ENCODE measurements at regions not wholly inside any gene's neighbourhood (a gene's known extent, or its start where the extent isn't known, plus 50 kb on each side); places are given as distances from the start of the nearest gene placed in this dataset.

DNA sequence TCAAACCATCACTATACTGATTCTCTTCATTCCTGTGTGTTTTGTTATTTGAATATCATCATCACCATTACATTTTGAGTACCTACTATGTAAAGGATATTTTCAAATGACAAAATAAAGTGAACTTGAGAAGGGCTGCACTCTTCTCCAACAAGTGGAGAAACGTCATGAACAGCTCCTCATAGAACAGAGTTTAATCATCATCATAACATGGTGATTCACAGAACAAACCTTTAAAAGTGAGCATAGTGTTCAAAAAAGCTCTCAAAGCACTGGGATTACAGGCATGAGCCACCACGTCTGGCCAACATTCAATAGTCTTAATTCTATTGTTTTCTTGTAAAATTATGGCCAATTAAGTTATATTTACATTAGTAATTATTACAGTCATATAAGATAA is 993.9 kb downstream of the PDHA2 start:
- no peaks in the 10 kb centered on the region for H3K36me3 ChIP-seq
- no peak overlapping the region for H3K4me3 ChIP-seq (ENCODE audit: low read depth, low read length)
- TF ChIP-seq, protein P1, sequence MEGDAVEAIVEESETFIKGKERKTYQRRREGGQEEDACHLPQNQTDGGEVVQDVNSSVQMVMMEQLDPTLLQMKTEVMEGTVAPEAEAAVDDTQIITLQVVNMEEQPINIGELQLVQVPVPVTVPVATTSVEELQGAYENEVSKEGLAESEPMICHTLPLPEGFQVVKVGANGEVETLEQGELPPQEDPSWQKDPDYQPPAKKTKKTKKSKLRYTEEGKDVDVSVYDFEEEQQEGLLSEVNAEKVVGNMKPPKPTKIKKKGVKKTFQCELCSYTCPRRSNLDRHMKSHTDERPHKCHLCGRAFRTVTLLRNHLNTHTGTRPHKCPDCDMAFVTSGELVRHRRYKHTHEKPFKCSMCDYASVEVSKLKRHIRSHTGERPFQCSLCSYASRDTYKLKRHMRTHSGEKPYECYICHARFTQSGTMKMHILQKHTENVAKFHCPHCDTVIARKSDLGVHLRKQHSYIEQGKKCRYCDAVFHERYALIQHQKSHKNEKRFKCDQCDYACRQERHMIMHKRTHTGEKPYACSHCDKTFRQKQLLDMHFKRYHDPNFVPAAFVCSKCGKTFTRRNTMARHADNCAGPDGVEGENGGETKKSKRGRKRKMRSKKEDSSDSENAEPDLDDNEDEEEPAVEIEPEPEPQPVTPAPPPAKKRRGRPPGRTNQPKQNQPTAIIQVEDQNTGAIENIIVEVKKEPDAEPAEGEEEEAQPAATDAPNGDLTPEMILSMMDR (IDR thresholded peaks at IDR 0.05; ENCODE audit: low read depth, low read length), result no peak
- H3K27me3 ChIP-seq (ENCODE audit: insufficient read depth, low read depth, severe bottlenecking), result no peaks in the 10 kb centered on the region
- H3K9me3 ChIP-seq (ENCODE audit: severe bottlenecking), result no peaks in the 10 kb centered on the region
- DNase-seq, result no peak
- H3K27ac ChIP-seq, result no peak overlapping the region

DNA sequence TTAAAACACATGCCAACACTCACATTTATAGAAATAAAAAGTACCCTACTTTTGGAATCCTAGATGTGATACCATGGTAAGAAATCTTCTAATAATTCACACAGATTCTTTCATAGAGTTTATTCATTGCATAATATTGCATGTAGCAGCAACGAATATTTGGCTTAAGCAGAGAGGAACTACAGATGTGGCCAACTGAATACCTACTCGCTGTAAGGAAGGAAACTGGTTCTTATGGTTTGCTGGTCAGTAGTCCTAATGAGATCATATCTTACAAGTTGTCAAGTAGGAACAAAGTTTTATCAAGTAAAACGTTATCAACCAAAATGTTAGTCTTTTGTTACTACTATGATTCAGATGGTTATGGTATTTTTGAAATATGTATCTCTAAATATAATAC is 996.1 kb downstream of the PDHA2 start:
- TF ChIP-seq, protein P1 (IDR thresholded peaks at IDR 0.05; ENCODE audit: low read depth, low read length), result no peak
- Histone ChIP-seq H3K27me3 (ENCODE audit: insufficient read depth, low read depth, severe bottlenecking) (no peaks in the 10 kb centered on the region), H3K36me3 (no peaks in the 10 kb centered on the region), H3K9me3 (ENCODE audit: severe bottlenecking) (no peaks in the 10 kb centered on the region), H3K4me3 (ENCODE audit: low read depth, low read length) (no peak overlapping the region), H3K27ac (no peak overlapping the region)
- no peak for DNase-seq

DNA sequence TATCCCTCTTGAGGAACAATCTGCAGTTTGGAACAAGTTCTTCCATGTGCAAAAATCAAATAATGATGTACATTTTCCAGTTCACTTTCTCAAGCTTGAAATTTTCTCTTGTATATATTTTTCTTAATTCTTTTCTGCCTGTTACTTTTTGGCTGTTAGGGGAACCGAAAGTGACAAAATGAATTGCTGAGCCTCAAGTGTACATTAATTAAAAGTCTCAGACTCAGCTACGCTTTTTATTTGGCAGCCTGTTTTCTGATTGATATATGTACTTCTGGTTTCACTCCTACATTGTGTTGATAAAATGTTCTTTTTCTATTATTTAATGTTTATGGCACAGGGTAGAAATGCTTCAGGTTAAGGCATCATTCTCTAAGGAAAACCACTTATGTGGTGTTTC is 999.5 kb downstream of the PDHA2 start:
- no peak for DNase-seq
- Histone ChIP-seq H3K4me3 (ENCODE audit: low read depth, low read length) (no peak overlapping the region), H3K27me3 (ENCODE audit: insufficient read depth, low read depth, severe bottlenecking) (no peaks in the 10 kb centered on the region), H3K27ac (no peak overlapping the region), H3K9me3 (ENCODE audit: severe bottlenecking) (no peaks in the 10 kb centered on the region), H3K36me3 (no peaks in the 10 kb centered on the region)
- TF ChIP-seq, protein P1 (IDR thresholded peaks at IDR 0.05; ENCODE audit: low read depth, low read length), result no peak

DNA sequence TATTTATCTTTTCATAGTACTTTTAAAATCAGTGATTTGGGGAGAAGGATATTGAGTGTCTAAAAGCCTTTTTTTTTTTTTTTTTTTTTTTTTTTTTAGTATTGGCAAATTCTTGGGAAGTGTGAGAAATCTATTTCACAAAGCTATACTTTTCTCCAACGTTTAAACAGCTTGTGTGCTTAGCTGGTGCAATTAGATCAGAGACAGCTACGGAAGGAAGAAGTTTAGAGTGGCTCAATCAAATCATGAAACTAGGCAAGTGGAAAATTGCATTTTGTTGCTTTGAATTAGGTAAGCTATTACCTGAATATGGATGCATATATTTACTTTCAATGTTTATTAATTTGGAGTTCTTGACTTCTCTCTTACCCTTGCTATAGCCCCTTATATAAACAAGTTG is 1001.9 kb downstream of the PDHA2 start:
- Histone ChIP-seq H3K27ac (no peak overlapping the region), H3K27me3 (ENCODE audit: insufficient read depth, low read depth, severe bottlenecking) (no peaks in the 10 kb centered on the region), H3K9me3 (ENCODE audit: severe bottlenecking) (no peaks in the 10 kb centered on the region), H3K4me3 (ENCODE audit: low read depth, low read length) (no peak overlapping the region), H3K36me3 (no peaks in the 10 kb centered on the region)
- DNase-seq, result no peak
- TF ChIP-seq, protein P1 (IDR thresholded peaks at IDR 0.05; ENCODE audit: low read depth, low read length), result no peak

DNA sequence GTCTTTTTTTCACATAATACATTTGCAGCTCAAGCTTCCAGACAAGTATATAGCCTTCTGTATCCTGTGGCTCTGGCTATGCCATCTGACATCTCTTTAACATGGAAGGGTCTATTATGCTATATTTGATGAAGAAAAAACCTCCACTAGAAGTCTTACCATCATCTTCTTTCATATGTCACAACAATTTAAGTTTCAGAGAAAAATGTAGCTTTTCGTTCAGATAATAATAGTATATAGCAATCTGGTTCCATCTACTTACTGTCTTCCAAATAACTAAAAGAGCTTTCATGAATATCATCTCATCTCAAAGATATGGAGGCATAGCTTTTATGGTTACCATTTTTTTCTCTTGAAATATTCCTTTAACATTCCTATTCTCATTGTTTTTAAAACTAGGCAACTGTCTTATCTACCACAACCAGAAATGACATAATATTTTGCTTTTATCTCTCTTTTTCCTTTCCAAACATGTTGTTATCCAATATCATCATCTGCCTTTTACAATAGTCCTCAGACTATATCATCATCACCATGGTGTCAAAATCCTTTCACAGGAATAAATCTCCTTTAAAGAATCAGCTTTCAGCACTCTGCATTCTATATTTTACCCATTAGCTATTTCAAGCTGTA is 1005.1 kb downstream of the PDHA2 start:
- Histone ChIP-seq H3K36me3 (no peaks in the 10 kb centered on the region), H3K9me3 (ENCODE audit: severe bottlenecking) (no peaks in the 10 kb centered on the region), H3K4me3 (ENCODE audit: low read depth, low read length) (no peak overlapping the region), H3K27ac (no peak overlapping the region), H3K27me3 (ENCODE audit: insufficient read depth, low read depth, severe bottlenecking) (no peaks in the 10 kb centered on the region)
- DNase-seq, result no peak
- TF ChIP-seq, protein P1 (IDR thresholded peaks at IDR 0.05; ENCODE audit: low read depth, low read length), result no peak

DNA sequence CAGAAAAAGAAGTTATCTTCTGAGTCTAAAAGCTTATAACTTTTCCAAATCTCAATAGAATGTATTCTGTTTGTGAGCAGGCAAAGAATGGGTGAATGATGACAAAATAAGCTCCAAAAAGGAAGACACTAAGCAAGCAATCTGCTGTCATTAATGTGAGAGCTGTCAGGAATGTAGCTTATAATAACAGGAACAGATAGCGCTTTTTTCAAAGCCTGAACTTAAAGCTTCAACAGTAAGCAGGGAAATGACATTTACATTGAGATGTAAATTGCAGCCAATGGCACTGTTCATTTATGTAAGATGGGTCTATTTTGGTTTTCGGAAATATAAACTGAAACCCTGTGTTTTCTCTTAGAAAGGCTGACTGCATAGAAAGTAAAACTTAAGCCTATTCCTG is 1005.9 kb downstream of the PDHA2 start:
- no peak overlapping the region for H3K27ac ChIP-seq
- DNase-seq, result no peak
- no peaks in the 10 kb centered on the region for H3K36me3 ChIP-seq
- no peaks in the 10 kb centered on the region for H3K9me3 ChIP-seq (ENCODE audit: severe bottlenecking)
- TF ChIP-seq, protein P1 (IDR thresholded peaks at IDR 0.05; ENCODE audit: low read depth, low read length), result no peak
- H3K27me3 ChIP-seq (ENCODE audit: insufficient read depth, low read depth, severe bottlenecking), result no peaks in the 10 kb centered on the region
- no peak overlapping the region for H3K4me3 ChIP-seq (ENCODE audit: low read depth, low read length)

Data from WERI-Rb-1 (cell line).